K562 (cell line): ENCODE measurements at regions not wholly inside any gene's neighbourhood (a gene's known extent, or its start where the extent isn't known, plus 50 kb on each side); places are given as distances from the start of the nearest gene placed in this dataset.

Experiments
- ATAC-seq: fragments of 200-7000 bp; cut with Tn5 transposase; 3 replicates; pipeline ENCODE4 v1.9.1; 2020; ENCODE audit warnings: moderate library complexity
- BruUV-seq: library from RNA; stranded (reverse); fragments of 400-500 nt; replicated peaks from 2 replicates; lab custom pipeline; 2021; lab: Mats Ljungman, UMichigan
- CTCF ChIA-PET: fragments of 300-600 bp; formaldehyde crosslinking; extraction: SDS; loops from one replicate; lab custom pipeline; 2021; ENCODE audit warnings: low intra/inter-chr PET ratio; lab: Yijun Ruan, JAX
- POLR2A ChIA-PET: fragments of 300-600, 350-650 bp; sonication (Branson Sonifier 250); formaldehyde crosslinking; extraction: SDS; loops from one replicate; lab custom pipeline; 2021; ENCODE audit warnings: antibody characterized with exemption, inconsistent platforms; lab: Yijun Ruan, JAX
- DNase-seq, 4 experiments: peaks; one replicate each; pipeline versions ENCODE4 v3.0.0 to v3.0.0-alpha.2; 2011 to 2018; ENCODE audit warnings: low spot score in 3 of 4, mixed read lengths in 3 of 4; ENCODE audit errors: extremely low read depth in 1 of 4
- FAIRE-seq: peaks from 2 replicates; lab custom pipeline; 2011; peaks lifted over from hg19 to GRCh38; lab: Jason Lieb, UNC
- H2AFZ ChIP-seq: 2 replicates; pipeline ENCODE4 v1.6.0; 2011; ENCODE audit warnings: low read depth, low read length, control low read depth, inconsistent platforms
- H3K27ac ChIP-seq: fragments of 200-600 bp; 3 replicates; pipeline ENCODE4 v1.8.0; 2011; ENCODE audit warnings: low read depth, mild to moderate bottlenecking, control low read depth, inconsistent platforms, low read length, moderate library complexity, mixed read lengths; ENCODE audit errors: extremely low read depth
- H3K27me3 ChIP-seq, 2 experiments: fragments of 300-600 bp in 1 of 2; 2 replicates in 1 of 2; 3 replicates in 1 of 2; pipeline versions ENCODE4 v1.6.0 to v1.8.0; 2011; ENCODE audit warnings: inconsistent platforms in 2 of 2, low read length in 2 of 2, mild to moderate bottlenecking in 1 of 2, mixed read lengths in 1 of 2, moderate library complexity in 1 of 2; ENCODE audit not compliant: control insufficient read depth in 2 of 2, insufficient read depth in 2 of 2
- H3K36me3 ChIP-seq: fragments of 300-600 bp; 3 replicates; pipeline ENCODE4 v1.8.0; 2011; ENCODE audit warnings: mild to moderate bottlenecking, low read length, inconsistent platforms; ENCODE audit not compliant: control insufficient read depth, insufficient read depth
- H3K4me1 ChIP-seq, 2 experiments: fragments of 200-600 bp in 1 of 2; replicated peaks in 1 of 2; 2 replicates in 1 of 2; 3 replicates in 1 of 2; pipeline versions ENCODE4 v1.5.1 to v1.8.0; 2011; ENCODE audit warnings: inconsistent platforms in 2 of 2, low read length in 2 of 2, mild to moderate bottlenecking in 1 of 2, mixed read lengths in 1 of 2, moderate library complexity in 1 of 2; ENCODE audit not compliant: control insufficient read depth in 2 of 2, insufficient read depth in 2 of 2
- H3K4me2 ChIP-seq: 2 replicates; pipeline ENCODE4 v1.6.1; 2011; ENCODE audit warnings: low read length, control low read depth, inconsistent platforms, mixed read lengths; ENCODE audit not compliant: insufficient read depth
- H3K4me3 ChIP-seq: fragments of 200-600 bp; sonication (generic), shearing (Covaris generic); 2 replicates; pipeline ENCODE4 v1.5.1; 2016; ENCODE audit warnings: control low read depth, inconsistent platforms
- H3K79me2 ChIP-seq: fragments of 200-600 bp; 3 replicates; pipeline ENCODE4 v1.8.0; 2011; ENCODE audit warnings: low read length, inconsistent platforms; ENCODE audit not compliant: control insufficient read depth, insufficient read depth
- H3K9ac ChIP-seq, 2 experiments: 2 replicates each; pipeline versions ENCODE4 v1.6.0 to v1.6.1; 2011; ENCODE audit warnings: low read depth in 2 of 2, low read length in 2 of 2, control low read depth in 1 of 2, inconsistent platforms in 1 of 2, mild to moderate bottlenecking in 1 of 2, mixed read lengths in 1 of 2; ENCODE audit not compliant: insufficient read depth in 1 of 2
- H3K9me1 ChIP-seq: one replicate; pipeline ENCODE4 v1.6.0; 2011; ENCODE audit warnings: inconsistent platforms, mild to moderate bottlenecking, low read length, moderate library complexity; ENCODE audit not compliant: control insufficient read depth, insufficient read depth
- H3K9me3 ChIP-seq: replicated peaks from 2 replicates; pipeline ENCODE4 v1.5.1; 2011; ENCODE audit warnings: low read depth, low read length, inconsistent platforms; ENCODE audit not compliant: control insufficient read depth, insufficient read depth
- H4K20me1 ChIP-seq: replicated peaks from 2 replicates; pipeline ENCODE4 v1.6.1; 2011; ENCODE audit warnings: low read length, inconsistent platforms, mixed read lengths; ENCODE audit not compliant: control insufficient read depth, insufficient read depth
- ATF2 ChIP-seq: sonication (generic); formaldehyde crosslinking; IDR thresholded peaks from 2 replicates; pipeline ENCODE4 v1.8.1; 2022; ENCODE audit warnings: missing genetic modification reagents
- BRCA1 ChIP-seq, 2 experiments: fragments of 450-650 bp in 1 of 2; sonication (generic) in 1 of 2; formaldehyde crosslinking in 1 of 2; IDR thresholded peaks; 2 replicates each; pipeline versions ENCODE4 v1.5.0 to v1.6.1; 2017 to 2020; ENCODE audit warnings: mild to moderate bottlenecking in 1 of 2, missing genetic modification reagents in 1 of 2
- C11orf30 ChIP-seq: fragments of 450-650 bp; IDR thresholded peaks from 2 replicates; pipeline ENCODE4 v1.6.1; 2016; ENCODE audit warnings: low read depth, mild to moderate bottlenecking
- NR0B1 ChIP-seq: fragments of 450-650 bp; IDR thresholded peaks from one replicate; pipeline ENCODE4 v1.6.1; 2018; ENCODE audit warnings: mild to moderate bottlenecking, moderate library complexity; ENCODE audit not compliant: partially characterized antibody
- SAP30 ChIP-seq: fragments of 200-600 bp; sonication (generic); IDR thresholded peaks from 2 replicates; pipeline ENCODE4 v1.6.1; 2012; ENCODE audit warnings: borderline replicate concordance, low read depth, mild to moderate bottlenecking, moderate library complexity, low read length, control low read depth, inconsistent platforms; ENCODE audit not compliant: insufficient read depth, poor library complexity, severe bottlenecking
- WHSC1 ChIP-seq: IDR thresholded peaks from one replicate; pipeline ENCODE4 v1.6.1; 2012; ENCODE audit warnings: low read length, control low read depth, inconsistent platforms
- ZNF354B ChIP-seq: fragments of 250-450 bp; sonication (Bioruptor Pico); IDR thresholded peaks from 2 replicates; pipeline ENCODE4 v1.4.0; 2020
- WGBS: fragments of 100-300 bp; shearing (Covaris generic); methylation state at CpG from one replicate; pipeline ENCODE4 v1.1.6; 2016; ENCODE audit warnings: low coverage, mixed read lengths; ENCODE audit not compliant: insufficient coverage; ENCODE audit errors: missing lambda C conversion rate; 5-methylcytosine and 5-hydroxymethylcytosine counted together
- in situ Hi-C: fragments of 300-500 bp; cut with MboI; formaldehyde crosslinking; loops from 4 replicates; pipeline ENCODE4 v1.15.0; 2018; ENCODE audit warnings: inconsistent platforms, mixed read lengths
- intact Hi-C: fragments of 100-400 bp; cut with micrococcal nuclease; formaldehyde crosslinking; loops from 2 replicates; pipeline ENCODE4 v1.14.2; 2022

- FAIRE-seq (no peak), ATAC-seq (no peak), DNase-seq (no peak)
- no peaks in the 10 kb centered on the region for H3K36me3 ChIP-seq
- no peak overlapping the region for H3K4me3 ChIP-seq
- CTCF ChIA-PET: no interaction called here
- intact Hi-C loops: no loop called here
- in situ Hi-C loops: no loop called here
- POLR2A ChIA-PET: no interaction called here
- no peak overlapping the region for H2AFZ ChIP-seq
- H3K9me3 ChIP-seq: no peaks in the 10 kb centered on the region; the same call in 1 of the 2 replicates
- no peak overlapping the region for H3K27ac ChIP-seq
- no peaks in the 10 kb centered on the region for H3K9me1 ChIP-seq
- no TSS peak for BruUV-seq
- 0% methylated on average over 1 of the region's 1 CpG for WGBS
- no peak overlapping the region for H3K9ac ChIP-seq
- no peaks in the 10 kb centered on the region for H3K79me2 ChIP-seq
- H3K4me2 ChIP-seq: no peak overlapping the region
- TF ChIP-seq WHSC1: no peak
- TF ChIP-seq C11orf30: no peak
- TF ChIP-seq NR0B1: no peak
- TF ChIP-seq ZNF354B (CRISPR knock-in tag): no peak
- TF ChIP-seq BRCA1 (IDR thresholded peaks at IDR 0.05): no peak
- TF ChIP-seq BRCA1 (CRISPR knock-in tag; IDR thresholded peaks at IDR 0.05): no peak
- TF ChIP-seq SAP30: no peak
- no peak for TF ChIP-seq ATF2 (CRISPR knock-in tag)
- no peaks in the 10 kb centered on the region for H3K4me1 ChIP-seq
- no peaks in the 10 kb centered on the region for H4K20me1 ChIP-seq
- no peaks in the 10 kb centered on the region for H3K27me3 ChIP-seq
These were observed 737.1 kb downstream of the INHBA start for GRCh38 chr7:40965774-40966173.
